GM21528 (cell line): ENCODE measurements at regions not wholly inside any gene's neighbourhood (a gene's known extent, or its start where the extent isn't known, plus 50 kb on each side); places are given as distances from the start of the nearest gene placed in this dataset.

Experiments used
- ATAC-seq: cut with Tn5 transposase; IDR thresholded peaks from one replicate; pipeline ENCODE4 v1.9.1; 2021; ENCODE audit warnings: mild to moderate bottlenecking, moderate library complexity; ENCODE audit not compliant: unreplicated experiment, low FRiP score

DNA sequence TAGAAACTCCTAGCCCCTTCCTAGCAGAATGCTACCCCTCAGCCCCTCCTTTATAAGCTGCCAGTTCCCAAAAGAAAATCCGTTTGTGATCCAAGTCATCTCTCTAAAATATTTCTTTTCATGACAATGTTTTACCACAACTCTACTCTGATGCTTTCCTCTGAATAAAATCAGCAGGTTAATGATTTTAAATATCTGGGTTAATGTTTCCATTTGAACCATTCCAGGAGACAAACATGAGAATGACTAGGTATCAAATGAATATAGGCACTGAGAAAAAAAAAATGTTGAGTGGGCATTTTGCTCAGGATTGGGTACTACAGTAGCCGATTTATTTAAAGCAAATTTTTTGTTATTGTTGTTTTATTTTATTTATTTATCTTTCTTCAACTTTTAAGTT lies 360.3 kb downstream of the WDR11 start:
- ATAC-seq: no peak

DNA sequence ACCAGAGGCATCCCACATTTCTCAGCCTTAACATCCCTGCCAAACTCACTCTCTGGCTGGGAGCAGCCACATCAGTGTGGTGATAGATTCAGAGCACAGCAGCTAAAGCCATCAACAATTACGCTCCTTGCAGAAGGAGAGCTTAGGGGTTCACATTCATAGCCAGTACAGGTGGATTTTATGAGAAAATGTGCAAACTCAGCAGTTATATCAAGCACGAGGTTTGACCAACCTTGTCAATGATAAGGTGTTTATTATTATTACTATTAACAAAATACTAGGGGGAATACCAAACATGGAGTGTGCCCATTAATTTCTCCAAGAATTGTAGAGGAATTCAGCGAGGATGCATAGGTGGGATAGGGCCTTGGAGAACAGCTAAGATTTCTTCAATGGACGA lies 362.3 kb downstream of the WDR11 start:
- no peak for ATAC-seq

DNA sequence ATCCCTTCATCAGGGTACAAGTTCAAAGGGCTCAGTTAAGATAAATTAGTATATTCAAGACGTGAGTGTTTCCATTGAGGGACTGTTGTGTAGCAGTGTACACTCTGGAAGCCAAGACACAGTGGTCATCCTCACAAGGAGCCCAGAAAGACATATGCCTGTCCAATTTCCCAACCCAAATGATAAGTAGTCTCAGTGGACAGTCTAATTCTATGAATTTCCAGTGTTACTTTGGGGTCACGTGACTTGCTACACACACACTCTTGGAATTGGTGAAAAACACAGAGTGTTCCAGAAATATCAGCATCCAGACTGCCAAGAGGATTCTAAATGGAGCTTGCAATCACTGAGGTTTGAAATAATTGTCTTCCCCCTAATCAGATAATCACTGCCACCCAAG lies 365.1 kb downstream of the WDR11 start:
- no peak for ATAC-seq

DNA sequence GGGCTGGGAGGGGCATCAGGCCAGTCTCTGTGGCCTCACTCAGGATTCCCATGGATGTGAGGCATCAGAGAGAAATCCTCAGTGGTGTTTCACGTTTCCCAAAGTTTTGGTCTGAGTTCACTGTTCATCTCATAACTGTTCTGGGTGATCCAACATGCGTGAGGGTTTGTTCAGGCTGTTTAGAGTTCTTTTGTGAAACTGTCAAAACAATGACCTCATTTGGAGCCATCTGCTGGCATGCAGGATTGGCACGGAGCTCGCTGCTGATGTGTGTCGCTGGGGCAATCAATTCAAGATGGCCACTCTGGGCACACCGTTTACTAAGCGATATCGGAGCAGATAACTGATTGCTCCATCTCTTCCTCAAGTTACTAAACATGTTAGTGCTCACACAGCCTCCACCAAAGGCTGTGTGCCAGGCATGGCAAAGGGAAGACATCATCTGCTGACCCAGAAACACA lies 365.6 kb downstream of the WDR11 start:
- ATAC-seq: no peak

DNA sequence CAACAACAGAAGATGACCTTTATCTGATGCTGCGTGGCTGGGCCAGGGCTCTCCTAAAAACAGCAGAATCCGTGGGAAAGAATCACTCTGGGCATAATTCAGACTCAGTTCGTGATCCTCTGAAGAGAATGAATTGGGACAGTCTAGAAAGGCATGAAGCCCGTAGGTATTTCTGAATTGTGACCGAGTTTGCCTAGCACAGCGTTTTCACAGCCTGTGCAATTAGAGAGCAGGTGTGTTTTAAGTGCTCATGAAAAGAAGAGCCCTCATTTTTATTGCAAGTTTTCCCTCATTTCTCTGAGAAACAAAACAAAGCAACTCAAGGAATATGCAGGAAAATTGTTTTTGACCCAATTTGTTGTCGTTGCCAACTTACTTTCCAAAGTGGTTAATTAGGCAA lies 366.2 kb downstream of the WDR11 start:
- ATAC-seq: no peak

DNA sequence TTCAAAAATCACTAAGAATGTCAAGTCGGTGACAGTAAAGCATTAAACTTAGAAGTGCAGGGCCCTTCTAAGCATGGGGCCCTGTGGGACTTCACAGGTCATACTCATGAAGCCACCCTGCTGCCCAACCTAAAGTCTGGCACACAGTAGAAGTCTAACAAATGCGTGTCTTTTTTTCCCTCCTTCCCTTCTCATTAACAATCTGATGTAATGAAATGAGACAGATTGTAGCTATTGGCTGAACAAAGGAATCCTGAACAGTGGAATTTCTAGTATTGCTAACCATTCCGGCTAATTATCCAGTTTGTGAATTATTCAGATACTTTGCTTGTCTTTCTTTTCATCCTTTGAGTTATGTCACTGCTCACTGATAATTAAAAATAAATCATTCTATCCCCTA lies 369.9 kb downstream of the WDR11 start:
- no peak for ATAC-seq

DNA sequence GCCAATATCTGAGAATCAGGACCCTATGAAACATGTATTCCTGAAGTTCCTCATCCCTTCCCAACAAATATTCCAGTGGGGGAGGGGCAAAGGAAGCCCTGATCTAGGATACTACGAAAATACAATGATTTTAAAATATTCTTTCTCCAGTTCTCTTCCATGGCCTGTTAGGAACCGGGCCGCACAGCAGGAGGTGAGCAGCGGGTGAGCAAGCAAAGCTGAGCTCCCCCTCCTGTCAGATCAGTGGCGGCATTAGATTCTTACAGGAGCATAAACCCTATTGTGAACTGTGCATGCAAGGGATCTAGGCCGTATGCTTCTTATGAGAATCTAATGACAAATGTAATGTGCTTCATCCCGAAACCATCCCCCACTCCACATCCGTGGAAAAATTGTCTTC lies 370.8 kb downstream of the WDR11 start:
- ATAC-seq: no peak

DNA sequence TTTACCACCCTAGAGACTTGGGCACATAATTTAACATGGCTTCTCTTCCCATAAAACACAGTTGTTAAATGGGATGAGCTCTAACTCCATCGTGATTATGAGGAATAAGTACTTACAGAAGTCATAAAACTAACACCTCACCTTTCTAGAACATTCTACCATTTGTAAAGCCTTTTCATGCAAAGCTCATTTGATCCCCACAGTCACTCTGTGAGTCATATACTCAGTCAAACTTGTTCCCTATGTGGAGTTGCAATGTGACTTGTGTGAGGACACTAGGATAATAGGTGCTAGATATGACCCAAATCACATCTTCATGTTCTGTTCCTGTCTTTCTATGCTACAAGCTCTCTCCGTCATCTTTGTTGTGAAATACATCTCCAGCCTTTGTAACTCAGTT lies 371.7 kb downstream of the WDR11 start:
- ATAC-seq: no peak

DNA sequence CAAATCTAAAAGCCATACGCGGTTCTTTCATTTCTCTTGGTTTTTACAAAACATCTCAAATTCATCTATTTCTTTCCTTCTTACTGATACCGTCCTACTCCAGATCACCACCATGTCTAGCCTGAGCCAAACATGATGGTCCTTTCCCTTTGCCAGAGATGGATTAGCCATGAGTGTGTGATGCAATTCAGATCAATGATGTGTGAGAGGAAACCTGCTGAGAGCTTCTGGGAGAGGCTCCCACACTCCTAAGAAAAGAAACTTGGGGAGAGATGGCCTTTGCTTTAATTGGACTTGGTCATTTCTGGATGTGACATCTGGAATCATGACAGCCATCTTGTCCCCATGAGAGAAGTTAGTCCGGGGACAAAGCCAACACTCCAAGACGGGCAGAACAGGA lies 367.2 kb downstream of the FGFR2 start:
- ATAC-seq: no peak

DNA sequence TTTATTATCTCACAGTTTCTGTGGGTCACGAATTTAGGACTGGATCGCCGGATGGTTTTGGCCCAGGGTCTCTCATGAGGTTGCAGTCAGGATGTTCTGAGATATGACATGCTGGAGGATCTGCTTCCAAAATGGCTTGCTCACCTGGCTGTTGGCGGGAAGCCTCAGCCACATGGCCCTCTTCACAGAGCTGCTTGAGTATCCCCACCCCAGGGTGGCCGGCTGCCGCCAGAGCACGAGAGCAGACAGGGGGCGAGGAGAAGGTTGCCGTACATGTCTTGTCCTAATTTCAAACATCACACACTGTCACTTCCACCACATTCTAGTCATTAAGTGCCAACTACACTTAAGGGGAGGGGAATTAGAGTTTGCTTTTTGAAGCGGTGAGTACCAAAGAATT lies 365.8 kb downstream of the FGFR2 start:
- no peak for ATAC-seq

DNA sequence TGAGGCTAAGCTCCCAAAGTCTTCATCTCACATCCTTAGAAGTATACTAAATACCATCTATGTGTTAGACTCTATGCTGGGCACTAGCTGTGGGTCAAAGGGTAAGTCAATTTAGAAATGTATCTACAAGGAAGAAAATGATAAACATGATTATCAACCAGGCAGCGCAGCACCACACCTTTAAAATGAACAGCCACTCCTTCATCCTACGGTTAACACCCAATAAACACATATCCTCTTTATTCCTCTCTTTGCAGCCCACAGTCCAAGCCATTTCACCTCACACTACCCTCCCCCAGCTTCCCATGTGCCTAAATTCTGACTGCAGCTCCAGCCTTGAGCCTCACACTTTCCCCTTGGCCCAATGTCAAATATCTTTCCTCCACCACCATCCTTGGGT lies 362.6 kb downstream of the FGFR2 start:
- ATAC-seq: no peak

DNA sequence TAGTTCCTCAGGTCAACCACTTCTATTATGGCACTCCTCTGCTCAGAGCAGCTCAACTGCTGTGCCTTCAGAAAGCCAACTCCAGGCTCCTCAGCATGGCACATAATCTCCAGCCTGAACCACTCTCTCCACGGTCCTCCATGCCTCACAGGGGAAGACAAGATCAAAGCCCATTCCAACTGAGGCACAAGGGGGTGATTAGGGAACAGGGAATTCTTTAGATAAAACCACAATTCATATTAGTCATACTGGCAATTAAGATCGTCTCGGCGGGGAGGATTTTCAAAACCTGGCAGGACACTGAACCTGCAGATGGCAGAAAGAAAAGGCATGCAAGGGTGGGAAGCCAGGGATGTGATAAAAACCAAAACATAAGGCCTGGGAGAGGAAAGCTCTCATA lies 361.6 kb downstream of the FGFR2 start:
- no peak for ATAC-seq

DNA sequence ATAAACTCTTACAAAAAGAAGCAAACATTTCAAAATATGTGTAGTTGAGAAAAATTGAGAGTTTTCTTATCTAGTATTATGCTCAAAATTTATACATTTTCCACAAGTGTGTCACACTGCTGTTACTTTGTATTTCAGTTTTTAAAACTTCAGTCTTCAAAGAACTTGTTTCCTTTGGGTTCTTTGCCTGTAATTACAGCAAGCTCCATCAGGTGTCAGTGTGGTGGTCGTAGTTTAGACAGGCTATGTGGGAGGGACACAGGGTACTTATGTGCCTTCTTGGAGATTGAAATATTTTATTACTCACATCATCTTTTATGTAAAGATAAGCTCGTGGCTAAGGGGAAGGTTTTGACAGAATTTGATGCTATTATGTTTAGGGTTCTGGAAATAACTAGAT lies 360.5 kb downstream of the FGFR2 start:
- no peak for ATAC-seq

DNA sequence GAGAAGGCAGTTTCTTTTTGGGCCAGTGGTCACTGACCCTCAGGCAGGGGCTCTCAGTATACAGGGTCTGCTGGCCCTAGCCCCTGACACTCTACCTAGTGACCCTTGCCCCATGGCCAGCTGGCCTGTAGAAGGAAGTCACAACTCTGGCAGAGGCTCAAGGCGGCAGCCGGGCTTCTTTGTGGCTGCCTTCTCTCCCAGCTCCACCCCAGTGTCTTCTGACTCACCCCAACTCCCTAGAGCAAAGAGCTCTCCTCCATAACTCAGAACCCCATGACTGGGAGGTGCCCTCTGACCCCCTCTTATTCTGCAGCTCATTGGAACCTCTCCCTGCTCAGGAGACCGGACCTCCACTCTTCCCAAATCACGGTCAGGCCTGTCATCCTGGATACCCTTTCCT lies 358.2 kb downstream of the FGFR2 start:
- no peak for ATAC-seq

DNA sequence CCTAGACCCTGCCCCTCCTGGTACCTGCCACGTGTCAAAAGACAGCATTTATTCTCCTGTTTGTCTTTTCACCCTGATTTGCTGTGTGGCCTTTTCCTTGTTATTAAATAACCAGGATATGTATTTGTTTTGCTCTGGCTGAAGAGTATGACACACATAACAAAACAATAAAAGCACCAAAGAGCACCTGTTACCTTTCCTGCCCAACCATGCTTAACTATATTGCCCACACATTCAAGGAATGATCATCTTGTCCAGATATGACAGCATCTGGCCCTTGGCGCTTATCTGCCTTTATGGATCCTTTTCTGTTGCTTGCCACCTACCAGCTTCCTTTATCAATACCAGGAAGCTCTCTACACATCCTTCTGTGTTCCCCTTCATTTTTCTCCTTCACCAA lies 357.7 kb downstream of the FGFR2 start:
- ATAC-seq: no peak

DNA sequence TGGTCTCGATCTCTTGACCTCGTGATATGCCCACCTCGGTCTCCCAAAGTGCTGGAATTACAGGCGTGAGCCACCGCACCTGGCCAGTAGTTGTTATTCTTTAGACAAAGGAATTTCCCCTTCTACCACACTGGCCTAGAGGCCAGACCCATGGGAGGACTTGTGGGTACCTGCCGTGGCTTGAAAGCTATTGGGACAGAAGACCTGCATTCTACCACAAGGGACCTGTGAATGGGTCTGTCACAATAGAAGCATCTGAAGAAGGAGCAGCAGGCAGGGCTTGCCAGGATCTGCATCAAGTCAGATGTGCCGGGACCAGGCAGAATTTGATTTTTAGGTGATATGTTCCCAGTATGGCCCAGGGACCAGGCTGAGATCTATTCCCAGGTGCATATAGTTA lies 356.9 kb downstream of the FGFR2 start:
- ATAC-seq: no peak

DNA sequence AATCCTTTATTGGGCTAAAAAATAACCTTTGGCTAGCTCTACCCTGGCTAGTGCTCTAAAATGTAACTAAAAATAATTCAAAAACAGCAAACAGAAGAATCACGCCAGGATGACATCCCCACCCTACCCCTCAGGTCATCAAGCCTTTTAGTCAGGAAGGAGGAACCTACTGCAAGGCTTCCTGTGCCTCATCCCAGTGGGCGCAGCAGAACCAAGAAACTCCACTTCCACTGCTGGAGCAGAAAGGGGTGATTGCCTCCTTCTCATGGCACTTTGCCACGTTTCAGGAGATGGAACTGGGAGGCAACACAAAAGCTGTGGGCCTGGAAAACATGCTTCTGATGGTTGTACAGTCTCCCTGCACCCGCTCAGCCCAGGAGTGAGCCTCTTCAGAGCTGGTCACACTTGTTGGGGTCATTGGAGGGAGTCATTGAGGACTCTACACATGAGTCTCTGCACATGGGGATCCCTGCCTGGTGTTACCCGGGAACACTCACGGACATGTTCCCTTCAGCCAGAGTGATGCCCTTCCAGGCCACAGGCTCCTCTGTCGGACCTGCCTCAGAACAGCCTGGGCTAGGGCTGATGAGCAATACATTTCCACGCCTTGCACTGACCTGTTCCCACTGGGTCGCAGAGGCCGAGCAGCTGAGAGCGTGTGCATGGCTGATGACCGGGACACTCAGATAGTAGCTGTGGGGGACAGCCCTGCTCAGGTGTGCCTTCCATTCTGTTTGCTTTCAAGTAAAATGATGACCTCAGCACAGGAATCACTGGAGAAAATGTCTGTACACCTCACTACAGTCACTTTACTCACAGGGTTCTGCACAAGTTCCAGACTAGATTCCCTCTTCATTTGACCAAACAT lies 355.3 kb downstream of the FGFR2 start:
- ATAC-seq: no peak

DNA sequence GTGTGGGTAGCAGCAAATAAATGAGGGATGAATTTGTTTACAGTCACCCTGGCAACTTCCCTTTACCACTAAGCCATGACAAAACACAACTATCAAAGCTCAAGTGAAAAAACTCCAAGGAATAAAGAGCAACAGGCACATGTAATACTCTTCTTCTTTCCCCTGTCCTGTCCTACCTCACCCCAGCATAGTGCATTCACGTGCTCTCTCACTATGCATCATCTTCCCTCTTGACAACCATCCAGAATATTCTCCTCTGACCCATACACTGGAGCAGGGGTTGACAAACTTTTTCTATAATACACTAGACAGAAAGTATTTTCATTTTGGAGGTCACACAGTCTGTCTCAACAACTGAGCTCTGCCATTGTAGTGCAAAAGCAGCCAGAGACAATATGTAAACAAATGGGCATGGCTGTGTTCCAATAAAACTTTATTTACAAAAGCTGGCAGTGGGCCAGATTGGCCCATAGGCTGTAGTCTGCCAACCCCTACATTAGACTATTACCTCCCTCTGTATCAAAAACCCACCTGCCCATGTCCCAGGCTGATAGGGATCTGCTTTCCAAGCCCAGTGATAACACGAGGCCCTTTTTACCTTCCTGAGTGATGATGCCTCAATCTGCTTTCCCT lies 354.5 kb downstream of the FGFR2 start:
- ATAC-seq: no peak

DNA sequence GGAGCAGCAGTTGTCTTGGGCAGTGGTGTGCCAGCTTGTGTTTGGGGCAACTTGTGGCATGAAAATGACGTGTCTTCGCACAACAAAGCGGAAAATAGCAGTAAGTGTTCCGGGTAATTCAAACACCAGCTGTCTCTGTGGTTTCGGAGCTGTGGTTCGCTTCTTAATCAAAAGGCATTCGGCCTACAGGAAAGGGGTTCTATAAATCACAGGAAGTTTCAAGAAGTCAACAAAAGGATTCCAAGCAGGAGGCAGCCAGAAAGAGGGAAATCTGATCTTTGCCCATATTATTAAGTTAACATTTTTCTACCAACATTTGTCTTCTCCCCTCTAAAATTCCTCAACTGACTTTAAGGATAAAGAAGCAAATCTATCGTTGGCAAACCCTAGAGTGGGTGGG lies 353.4 kb downstream of the FGFR2 start:
- ATAC-seq: no peak

DNA sequence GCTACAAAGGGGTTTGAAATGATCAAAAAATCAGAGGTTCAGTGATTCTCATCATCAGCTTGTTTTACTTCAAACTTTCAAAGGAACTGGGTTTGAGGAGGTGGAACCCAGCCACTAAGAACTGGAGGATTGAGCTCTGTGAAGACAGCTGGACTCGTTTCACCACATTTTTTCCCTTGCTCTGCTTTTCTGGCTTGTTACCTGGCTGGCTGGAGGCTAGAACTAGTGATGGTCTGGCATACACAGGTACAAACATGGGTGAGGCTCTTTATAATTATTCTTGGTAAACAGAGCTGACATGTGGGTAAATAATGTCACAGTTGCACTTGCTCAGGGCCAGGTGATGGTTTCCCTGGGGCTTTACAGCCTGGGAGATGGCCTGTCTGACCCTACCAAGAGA lies 352.5 kb downstream of the FGFR2 start:
- no peak for ATAC-seq

DNA sequence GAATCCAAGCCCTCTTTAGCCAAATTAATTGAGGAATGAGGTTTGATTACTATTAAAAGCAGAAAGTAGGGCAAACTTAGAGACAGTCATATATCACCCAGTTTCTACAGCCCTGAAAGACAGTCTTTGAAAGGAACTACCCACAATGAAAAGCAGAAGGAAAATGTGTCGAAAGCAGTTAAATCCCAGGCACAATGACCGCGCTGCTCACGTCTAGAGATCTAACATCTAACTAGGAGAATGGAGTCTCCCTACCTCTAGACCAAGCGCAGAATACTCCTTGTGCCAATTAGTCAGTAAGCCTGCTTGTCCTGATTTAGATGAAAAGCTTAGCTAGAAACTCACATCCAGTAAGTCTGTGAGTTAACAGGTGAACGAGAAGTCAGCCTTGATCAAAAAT lies 350.0 kb downstream of the FGFR2 start:
- ATAC-seq: no peak
